ENCODE measurements at regions not wholly inside any gene's neighbourhood (a gene's known extent, or its start where the extent isn't known, plus 50 kb on each side); places are given as distances from the start of the nearest gene placed in this dataset.

- Histone ChIP-seq H3K27me3 (ENCODE audit: low read depth, low read length) (no peaks in the 10 kb centered on the region), H3K4me3 (ENCODE audit: low read depth in 1 of 2, low read length in 2 of 2) (no peak overlapping the region), H3K4me1 (ENCODE audit: control insufficient read depth in 1 of 2, insufficient read depth in 2 of 2, low read length in 2 of 2) (no peaks in the 10 kb centered on the region), H3K36me3 (ENCODE audit: control insufficient read depth in 1 of 2, insufficient read depth in 2 of 2, low read length in 2 of 2) (no peaks in the 10 kb centered on the region), H3K27ac (ENCODE audit: low read length) (no peak overlapping the region), H3K9me3 (ENCODE audit: control insufficient read depth in 1 of 2, low read length in 2 of 2) (no peaks in the 10 kb centered on the region)
Measured at GRCh38 chr2:146229508-146230155, 1615.2 kb upstream of the ACVR2A start.

GRCh38 chr2:146228466-146229058, 1616.3 kb upstream of the ACVR2A start:
- Histone ChIP-seq H3K36me3 (ENCODE audit: control insufficient read depth in 1 of 2, insufficient read depth in 2 of 2, low read length in 2 of 2) (no peaks in the 10 kb centered on the region), H3K4me1 (ENCODE audit: control insufficient read depth in 1 of 2, insufficient read depth in 2 of 2, low read length in 2 of 2) (no peaks in the 10 kb centered on the region), H3K9me3 (ENCODE audit: control insufficient read depth in 1 of 2, low read length in 2 of 2) (no peaks in the 10 kb centered on the region), H3K27ac (ENCODE audit: low read length) (no peak overlapping the region), H3K4me3 (ENCODE audit: low read depth in 1 of 2, low read length in 2 of 2) (no peak overlapping the region), H3K27me3 (ENCODE audit: low read depth, low read length) (no peaks in the 10 kb centered on the region)

GRCh38 chr2:146228020-146228393, 1616.8 kb upstream of the ACVR2A start:
- Histone ChIP-seq H3K9me3 (ENCODE audit: control insufficient read depth in 1 of 2, low read length in 2 of 2) (no peaks in the 10 kb centered on the region), H3K36me3 (ENCODE audit: control insufficient read depth in 1 of 2, insufficient read depth in 2 of 2, low read length in 2 of 2) (no peaks in the 10 kb centered on the region), H3K27ac (ENCODE audit: low read length) (no peak overlapping the region), H3K4me3 (ENCODE audit: low read depth in 1 of 2, low read length in 2 of 2) (no peak overlapping the region), H3K27me3 (ENCODE audit: low read depth, low read length) (no peaks in the 10 kb centered on the region), H3K4me1 (ENCODE audit: control insufficient read depth in 1 of 2, insufficient read depth in 2 of 2, low read length in 2 of 2) (no peaks in the 10 kb centered on the region)

- H3K36me3 ChIP-seq (ENCODE audit: control insufficient read depth in 1 of 2, insufficient read depth in 2 of 2, low read length in 2 of 2): no peaks in the 10 kb centered on the region
- H3K9me3 ChIP-seq (ENCODE audit: control insufficient read depth in 1 of 2, low read length in 2 of 2): no peaks in the 10 kb centered on the region
- H3K27me3 ChIP-seq (ENCODE audit: low read depth, low read length): no peaks in the 10 kb centered on the region
- H3K4me3 ChIP-seq (ENCODE audit: low read depth in 1 of 2, low read length in 2 of 2): no peak overlapping the region
- H3K27ac ChIP-seq (ENCODE audit: low read length): no peak overlapping the region
- H3K4me1 ChIP-seq (ENCODE audit: control insufficient read depth in 1 of 2, insufficient read depth in 2 of 2, low read length in 2 of 2): no peaks in the 10 kb centered on the region
Measured at GRCh38 chr2:146227152-146228019, 1617.4 kb upstream of the ACVR2A start.

GRCh38 chr2:146226077-146226476, 1618.8 kb upstream of the ACVR2A start:
- Histone ChIP-seq H3K27me3 (ENCODE audit: low read depth, low read length) (no peaks in the 10 kb centered on the region), H3K9me3 (ENCODE audit: control insufficient read depth in 1 of 2, low read length in 2 of 2) (no peaks in the 10 kb centered on the region), H3K27ac (ENCODE audit: low read length) (no peak overlapping the region), H3K4me1 (ENCODE audit: control insufficient read depth in 1 of 2, insufficient read depth in 2 of 2, low read length in 2 of 2) (no peaks in the 10 kb centered on the region), H3K36me3 (ENCODE audit: control insufficient read depth in 1 of 2, insufficient read depth in 2 of 2, low read length in 2 of 2) (no peaks in the 10 kb centered on the region), H3K4me3 (ENCODE audit: low read depth in 1 of 2, low read length in 2 of 2) (no peak overlapping the region)

GRCh38 chr2:146221826-146222225, 1623.0 kb upstream of the ACVR2A start:
- no peaks in the 10 kb centered on the region for H3K4me1 ChIP-seq (ENCODE audit: control insufficient read depth in 1 of 2, insufficient read depth in 2 of 2, low read length in 2 of 2)
- no peak overlapping the region for H3K4me3 ChIP-seq (ENCODE audit: low read depth in 1 of 2, low read length in 2 of 2)
- H3K36me3 ChIP-seq (ENCODE audit: control insufficient read depth in 1 of 2, insufficient read depth in 2 of 2, low read length in 2 of 2): no peaks in the 10 kb centered on the region
- H3K27me3 ChIP-seq (ENCODE audit: low read depth, low read length): no peaks in the 10 kb centered on the region
- H3K9me3 ChIP-seq (ENCODE audit: control insufficient read depth in 1 of 2, low read length in 2 of 2): no peaks in the 10 kb centered on the region
- no peak overlapping the region for H3K27ac ChIP-seq (ENCODE audit: low read length)

- H3K36me3 ChIP-seq (ENCODE audit: control insufficient read depth in 1 of 2, insufficient read depth in 2 of 2, low read length in 2 of 2): no peaks in the 10 kb centered on the region
- H3K4me3 ChIP-seq (ENCODE audit: low read depth in 1 of 2, low read length in 2 of 2): no peak overlapping the region
- no peaks in the 10 kb centered on the region for H3K4me1 ChIP-seq (ENCODE audit: control insufficient read depth in 1 of 2, insufficient read depth in 2 of 2, low read length in 2 of 2)
- H3K27ac ChIP-seq (ENCODE audit: low read length): no peak overlapping the region
- no peaks in the 10 kb centered on the region for H3K27me3 ChIP-seq (ENCODE audit: low read depth, low read length)
- H3K9me3 ChIP-seq (ENCODE audit: control insufficient read depth in 1 of 2, low read length in 2 of 2): no peaks in the 10 kb centered on the region
Measured at GRCh38 chr2:146220957-146221356, 1623.9 kb upstream of the ACVR2A start.

GRCh38 chr2:146214394-146214929, 1630.4 kb upstream of the ACVR2A start:
- H3K4me1 ChIP-seq (ENCODE audit: control insufficient read depth in 1 of 2, insufficient read depth in 2 of 2, low read length in 2 of 2): no peaks in the 10 kb centered on the region
- no peak overlapping the region for H3K27ac ChIP-seq (ENCODE audit: low read length)
- H3K4me3 ChIP-seq (ENCODE audit: low read depth in 1 of 2, low read length in 2 of 2): no peak overlapping the region
- H3K9me3 ChIP-seq (ENCODE audit: control insufficient read depth in 1 of 2, low read length in 2 of 2): peaks cover 0 to 6% of the 10 kb centered on the region in 2 donors
- H3K36me3 ChIP-seq (ENCODE audit: control insufficient read depth in 1 of 2, insufficient read depth in 2 of 2, low read length in 2 of 2): no peaks in the 10 kb centered on the region
- H3K27me3 ChIP-seq (ENCODE audit: low read depth, low read length): no peaks in the 10 kb centered on the region

GRCh38 chr2:146213674-146214073, 1631.2 kb upstream of the ACVR2A start:
- H3K4me3 ChIP-seq (ENCODE audit: low read depth in 1 of 2, low read length in 2 of 2): no peak overlapping the region
- no peaks in the 10 kb centered on the region for H3K4me1 ChIP-seq (ENCODE audit: control insufficient read depth in 1 of 2, insufficient read depth in 2 of 2, low read length in 2 of 2)
- H3K27ac ChIP-seq (ENCODE audit: low read length): no peak overlapping the region
- H3K27me3 ChIP-seq (ENCODE audit: low read depth, low read length): no peaks in the 10 kb centered on the region
- H3K36me3 ChIP-seq (ENCODE audit: control insufficient read depth in 1 of 2, insufficient read depth in 2 of 2, low read length in 2 of 2): no peaks in the 10 kb centered on the region
- peaks cover 0 to 6% of the 10 kb centered on the region in 2 donors for H3K9me3 ChIP-seq (ENCODE audit: control insufficient read depth in 1 of 2, low read length in 2 of 2)

GRCh38 chr2:146212602-146213001, 1632.2 kb upstream of the ACVR2A start:
- Histone ChIP-seq H3K27me3 (ENCODE audit: low read depth, low read length) (no peaks in the 10 kb centered on the region), H3K4me1 (ENCODE audit: control insufficient read depth in 1 of 2, insufficient read depth in 2 of 2, low read length in 2 of 2) (no peaks in the 10 kb centered on the region), H3K27ac (ENCODE audit: low read length) (no peak overlapping the region), H3K36me3 (ENCODE audit: control insufficient read depth in 1 of 2, insufficient read depth in 2 of 2, low read length in 2 of 2) (no peaks in the 10 kb centered on the region), H3K9me3 (ENCODE audit: control insufficient read depth in 1 of 2, low read length in 2 of 2) (peaks cover 0 to 6% of the 10 kb centered on the region in 2 donors), H3K4me3 (ENCODE audit: low read depth in 1 of 2, low read length in 2 of 2) (no peak overlapping the region)

GRCh38 chr2:146209842-146210275, 1635.0 kb upstream of the ACVR2A start:
- Histone ChIP-seq H3K9me3 (ENCODE audit: control insufficient read depth in 1 of 2, low read length in 2 of 2) (peaks cover 0 to 6% of the 10 kb centered on the region in 2 donors), H3K4me1 (ENCODE audit: control insufficient read depth in 1 of 2, insufficient read depth in 2 of 2, low read length in 2 of 2) (no peaks in the 10 kb centered on the region), H3K27me3 (ENCODE audit: low read depth, low read length) (no peaks in the 10 kb centered on the region), H3K36me3 (ENCODE audit: control insufficient read depth in 1 of 2, insufficient read depth in 2 of 2, low read length in 2 of 2) (no peaks in the 10 kb centered on the region), H3K4me3 (ENCODE audit: low read depth in 1 of 2, low read length in 2 of 2) (no peak overlapping the region), H3K27ac (ENCODE audit: low read length) (no peak overlapping the region)

All from muscle layer of duodenum (tissue), 2 donors.